GM12875 (cell line): ENCODE measurements at regions not wholly inside any gene's neighbourhood (a gene's known extent, or its start where the extent isn't known, plus 50 kb on each side); places are given as distances from the start of the nearest gene placed in this dataset.

Experiments
- H3K4me3 ChIP-seq: one replicate; pipeline ENCODE4 v1.5.1; 2011; ENCODE audit warnings: low read depth, low read length, control low read depth
- CTCF ChIP-seq: IDR thresholded peaks from 2 replicates; pipeline ENCODE4 v1.5.1; 2011; ENCODE audit warnings: low read depth, mild to moderate bottlenecking, control low read depth, inconsistent platforms, low read length, moderate library complexity, borderline replicate concordance; ENCODE audit not compliant: insufficient read depth

GRCh38 chr2:134189009-134189720 is 64.7 kb upstream of the MGAT5 start:
- no peak for TF ChIP-seq CTCF
- H3K4me3 ChIP-seq: no peak overlapping the region

- H3K4me3 ChIP-seq: no peak overlapping the region
- no peak for TF ChIP-seq CTCF
These were observed 63.6 kb upstream of the MGAT5 start for GRCh38 chr2:134190062-134190806.

GRCh38 chr2:134190807-134191203 is 63.1 kb upstream of the MGAT5 start:
- no peak overlapping the region for H3K4me3 ChIP-seq
- TF ChIP-seq CTCF: no peak

- no peak for TF ChIP-seq CTCF
- no peak overlapping the region for H3K4me3 ChIP-seq
These were observed 62.0 kb upstream of the MGAT5 start for GRCh38 chr2:134191835-134192234.

GRCh38 chr2:134193006-134193405 is 60.9 kb upstream of the MGAT5 start:
- TF ChIP-seq CTCF: no peak
- H3K4me3 ChIP-seq: no peak overlapping the region

- TF ChIP-seq CTCF: no peak
- H3K4me3 ChIP-seq: no peak overlapping the region
These were observed 59.4 kb upstream of the MGAT5 start for GRCh38 chr2:134194519-134194918.

- TF ChIP-seq CTCF: no peak
- no peak overlapping the region for H3K4me3 ChIP-seq
These were observed 58.5 kb upstream of the MGAT5 start for GRCh38 chr2:134195341-134195740.
